AG09319 (cell line): ENCODE measurements at regions not wholly inside any gene's neighbourhood (a gene's known extent, or its start where the extent isn't known, plus 50 kb on each side); places are given as distances from the start of the nearest gene placed in this dataset.

Source experiments
- DNase-seq: peaks from one replicate; pipeline ENCODE4 v3.0.0-alpha.2; 2010; ENCODE audit warnings: low read depth; ENCODE audit errors: extremely low read depth
- CTCF ChIP-seq: IDR thresholded peaks from 2 replicates; pipeline ENCODE4 v1.5.1; 2011; ENCODE audit warnings: low read depth, mild to moderate bottlenecking, inconsistent platforms, low read length, moderate library complexity

DNA sequence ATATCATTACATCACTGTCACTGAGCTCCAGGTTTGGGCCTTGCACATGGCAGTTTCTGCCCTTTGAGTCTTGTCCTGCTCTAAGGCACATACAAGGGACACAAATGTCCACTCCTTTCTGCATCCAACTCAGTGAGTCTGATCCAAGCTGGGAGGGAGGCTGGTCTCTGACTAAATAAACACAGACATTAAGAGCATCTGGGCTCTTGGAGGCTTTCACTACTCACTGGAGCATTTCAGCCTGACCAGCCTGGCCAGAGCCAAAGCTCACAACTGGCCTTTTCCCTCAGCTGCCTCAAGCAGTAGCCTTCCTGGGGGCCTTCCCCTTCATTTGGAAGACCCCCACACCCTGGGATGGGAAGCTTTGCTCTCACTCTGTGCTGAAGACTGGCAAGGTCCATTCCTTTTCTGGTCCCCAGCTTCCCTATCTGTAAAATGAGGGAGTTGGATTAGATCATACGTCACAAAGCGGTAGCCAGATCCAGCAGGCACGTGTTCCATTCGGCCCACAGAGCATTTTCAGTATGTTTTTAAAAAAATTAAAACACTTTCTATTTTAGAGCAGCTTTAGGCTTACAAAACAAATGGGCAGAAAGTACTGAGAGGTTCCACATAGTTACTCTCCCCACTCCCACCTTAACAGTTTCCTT is 58.6 kb upstream of the XPA start:
- DNase-seq, result no peak
- no peak for TF ChIP-seq CTCF

DNA sequence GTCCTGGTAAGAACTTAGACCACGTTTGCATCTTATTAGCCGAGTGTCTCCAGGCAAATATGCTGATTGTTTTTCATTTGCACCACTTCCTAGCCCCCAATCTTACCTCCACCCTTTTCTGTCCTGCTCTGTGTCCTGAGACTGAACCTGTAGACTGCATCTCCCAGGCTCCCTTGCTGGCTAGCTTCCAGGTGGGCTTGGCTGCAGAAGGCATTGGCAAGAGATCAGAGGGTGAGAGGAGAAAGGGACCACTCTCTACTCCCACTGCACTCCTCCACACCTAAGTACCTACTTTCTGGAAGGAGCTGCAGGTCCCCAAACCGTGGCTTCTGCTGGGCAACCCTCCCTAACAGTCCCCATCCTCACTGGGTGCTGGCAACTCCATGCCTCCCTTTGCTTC is 59.9 kb upstream of the XPA start:
- no peak for DNase-seq
- no peak for TF ChIP-seq CTCF

DNA sequence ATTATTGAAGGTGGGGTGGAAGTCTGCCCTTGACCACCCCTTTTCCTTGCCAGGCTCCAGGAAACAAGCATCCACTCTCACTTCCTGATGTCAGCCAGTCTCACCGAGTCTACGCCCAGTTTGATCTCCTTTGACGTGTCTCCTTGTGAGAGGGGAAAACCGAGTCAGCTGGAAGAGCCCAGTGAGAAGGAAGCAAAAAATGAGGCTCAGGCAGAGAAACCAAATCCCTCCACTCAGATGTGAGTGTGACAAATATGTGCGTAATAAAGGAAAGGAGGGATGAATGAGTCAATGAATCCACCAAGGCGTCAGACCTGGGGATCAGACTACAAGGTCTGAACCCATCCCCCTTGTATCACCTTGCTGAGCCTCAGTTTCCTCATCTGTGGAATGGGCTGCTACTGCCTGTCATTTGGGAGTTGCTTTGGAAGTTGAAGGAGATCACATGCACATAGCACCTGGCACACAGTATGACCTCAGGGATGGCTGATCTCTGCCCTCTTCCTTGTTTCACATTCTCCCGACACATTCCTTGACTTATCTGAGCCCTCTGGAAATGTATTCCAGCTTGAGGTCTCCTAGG is 61.3 kb upstream of the XPA start:
- DNase-seq, result no peak
- no peak for TF ChIP-seq CTCF

GRCh38 chr9:97759581-97760288 is 62.6 kb upstream of the XPA start:
- TF ChIP-seq CTCF, result no peak

DNA sequence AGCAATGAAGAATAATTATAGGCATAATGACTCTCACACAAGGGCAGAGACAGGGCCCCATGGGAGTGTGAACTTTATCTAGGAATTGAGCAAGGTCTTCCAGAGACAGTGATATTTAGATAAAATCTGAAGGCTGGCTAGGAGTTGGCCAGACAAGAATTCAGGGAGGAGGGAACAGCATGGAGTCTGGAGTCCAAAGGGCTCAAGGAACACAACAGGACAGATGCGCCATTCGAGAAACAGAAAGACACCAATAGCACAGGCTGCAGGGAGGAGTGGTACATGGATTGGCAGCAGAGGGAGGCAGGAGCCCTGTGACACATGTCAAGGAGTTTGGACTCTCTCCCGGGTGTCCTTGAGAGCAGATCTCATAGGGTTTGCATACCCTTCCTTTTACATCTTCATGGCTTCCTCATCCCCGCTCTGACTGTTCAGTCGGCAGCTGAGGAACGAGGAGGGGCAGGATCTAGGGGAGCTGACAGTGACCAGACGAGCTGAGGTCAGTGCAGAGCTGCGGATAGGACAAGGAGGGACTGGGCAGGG is 64.0 kb upstream of the XPA start:
- TF ChIP-seq CTCF, result no peak
- DNase-seq, result no peak

More at GRCh38 chr9:97759581-97760288, 62.6 kb upstream of the XPA start:
- DNase-seq, result no peak

- no peak for DNase-seq
- no peak for TF ChIP-seq CTCF
Observed at GRCh38 chr9:97761879-97762278, 64.7 kb upstream of the XPA start.

GRCh38 chr9:97763874-97764273 is 66.7 kb upstream of the XPA start:
- DNase-seq, result no peak
- TF ChIP-seq CTCF, result no peak
